Parathyroid adenoma (tissue), 2 donors: ENCODE measurements at regions not wholly inside any gene's neighbourhood (a gene's known extent, or its start where the extent isn't known, plus 50 kb on each side); places are given as distances from the start of the nearest gene placed in this dataset.

ENCODE experiments used
- H2AFZ ChIP-seq: fragments of 300-600 bp; sonication (generic); one replicate; pipeline ENCODE4 v1.7.0; 2017; ENCODE audit warnings: antibody characterized with exemption, mild to moderate bottlenecking
- H3K27ac ChIP-seq: fragments of 300-600 bp; sonication (generic); one replicate; pipeline ENCODE4 v1.7.0; 2017
- H3K27me3 ChIP-seq: fragments of 300-600 bp; sonication (generic); one replicate; pipeline ENCODE4 v1.7.0; 2017; ENCODE audit warnings: low read length; ENCODE audit not compliant: control insufficient read depth, insufficient read depth
- H3K36me3 ChIP-seq: fragments of 300-600 bp; sonication (generic); one replicate; pipeline ENCODE4 v1.7.0; 2017; ENCODE audit warnings: low read length; ENCODE audit not compliant: control insufficient read depth, insufficient read depth
- H3K4me1 ChIP-seq: fragments of 300-600 bp; sonication (generic); one replicate; pipeline ENCODE4 v1.7.0; 2017; ENCODE audit warnings: control low read depth
- H3K4me2 ChIP-seq: fragments of 300-600 bp; sonication (generic); one replicate; pipeline ENCODE4 v1.7.0; 2017; ENCODE audit warnings: low read length
- H3K4me3 ChIP-seq: fragments of 300-600 bp; sonication (generic); one replicate; pipeline ENCODE4 v1.7.0; 2017; ENCODE audit warnings: low read depth, low read length
- H3K79me2 ChIP-seq: fragments of 300-600 bp; sonication (generic); one replicate; pipeline ENCODE4 v1.7.0; 2017; ENCODE audit warnings: control low read depth
- H3K9ac ChIP-seq: fragments of 300-600 bp; sonication (generic); one replicate; pipeline ENCODE4 v1.7.0; 2017; ENCODE audit warnings: mild to moderate bottlenecking
- H3K9me3 ChIP-seq: fragments of 300-600 bp; sonication (generic); one replicate; pipeline ENCODE4 v1.7.0; 2017; ENCODE audit warnings: low read length; ENCODE audit not compliant: control insufficient read depth
- TF ChIP-seq, protein P1 (sequence below): fragments of 300-600 bp; sonication (generic); IDR thresholded peaks from one replicate; pipeline ENCODE4 v1.7.0; 2017; ENCODE audit warnings: antibody characterized with exemption, mild to moderate bottlenecking
- donor health status: primary hyperparathyroidism.

DNA sequence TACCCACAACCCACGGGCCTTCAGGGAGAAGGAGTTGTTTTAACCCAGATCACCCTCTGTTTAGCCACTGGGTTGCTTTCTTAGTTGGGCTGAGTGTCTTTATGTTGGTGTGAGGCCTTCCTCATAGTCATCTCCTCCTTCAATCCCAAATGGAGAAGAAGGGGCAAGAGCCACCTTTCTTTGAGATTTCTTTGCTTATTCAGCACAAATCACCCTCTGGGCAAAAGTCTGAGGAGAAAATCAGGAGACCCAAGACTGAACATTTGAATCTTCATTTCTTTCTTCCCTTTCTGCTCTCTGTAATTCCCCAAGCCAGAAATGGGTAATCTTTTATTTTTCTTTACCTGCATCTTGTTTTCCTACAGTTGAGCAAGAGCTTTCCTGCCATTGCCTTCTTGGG, 329.0 kb downstream of the TLE4 start:
- Histone ChIP-seq H3K9ac (no peak overlapping the region), H3K9me3 (no peaks in the 10 kb centered on the region), H3K4me2 (no peak overlapping the region), H3K79me2 (no peaks in the 10 kb centered on the region), H3K4me3 (no peak overlapping the region), H3K36me3 (no peaks in the 10 kb centered on the region), H3K27ac (no peak overlapping the region), H2AFZ (no peak overlapping the region), H3K4me1 (no peaks in the 10 kb centered on the region), H3K27me3 (no peaks in the 10 kb centered on the region)
- TF ChIP-seq, protein P1, sequence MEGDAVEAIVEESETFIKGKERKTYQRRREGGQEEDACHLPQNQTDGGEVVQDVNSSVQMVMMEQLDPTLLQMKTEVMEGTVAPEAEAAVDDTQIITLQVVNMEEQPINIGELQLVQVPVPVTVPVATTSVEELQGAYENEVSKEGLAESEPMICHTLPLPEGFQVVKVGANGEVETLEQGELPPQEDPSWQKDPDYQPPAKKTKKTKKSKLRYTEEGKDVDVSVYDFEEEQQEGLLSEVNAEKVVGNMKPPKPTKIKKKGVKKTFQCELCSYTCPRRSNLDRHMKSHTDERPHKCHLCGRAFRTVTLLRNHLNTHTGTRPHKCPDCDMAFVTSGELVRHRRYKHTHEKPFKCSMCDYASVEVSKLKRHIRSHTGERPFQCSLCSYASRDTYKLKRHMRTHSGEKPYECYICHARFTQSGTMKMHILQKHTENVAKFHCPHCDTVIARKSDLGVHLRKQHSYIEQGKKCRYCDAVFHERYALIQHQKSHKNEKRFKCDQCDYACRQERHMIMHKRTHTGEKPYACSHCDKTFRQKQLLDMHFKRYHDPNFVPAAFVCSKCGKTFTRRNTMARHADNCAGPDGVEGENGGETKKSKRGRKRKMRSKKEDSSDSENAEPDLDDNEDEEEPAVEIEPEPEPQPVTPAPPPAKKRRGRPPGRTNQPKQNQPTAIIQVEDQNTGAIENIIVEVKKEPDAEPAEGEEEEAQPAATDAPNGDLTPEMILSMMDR: no peak

DNA sequence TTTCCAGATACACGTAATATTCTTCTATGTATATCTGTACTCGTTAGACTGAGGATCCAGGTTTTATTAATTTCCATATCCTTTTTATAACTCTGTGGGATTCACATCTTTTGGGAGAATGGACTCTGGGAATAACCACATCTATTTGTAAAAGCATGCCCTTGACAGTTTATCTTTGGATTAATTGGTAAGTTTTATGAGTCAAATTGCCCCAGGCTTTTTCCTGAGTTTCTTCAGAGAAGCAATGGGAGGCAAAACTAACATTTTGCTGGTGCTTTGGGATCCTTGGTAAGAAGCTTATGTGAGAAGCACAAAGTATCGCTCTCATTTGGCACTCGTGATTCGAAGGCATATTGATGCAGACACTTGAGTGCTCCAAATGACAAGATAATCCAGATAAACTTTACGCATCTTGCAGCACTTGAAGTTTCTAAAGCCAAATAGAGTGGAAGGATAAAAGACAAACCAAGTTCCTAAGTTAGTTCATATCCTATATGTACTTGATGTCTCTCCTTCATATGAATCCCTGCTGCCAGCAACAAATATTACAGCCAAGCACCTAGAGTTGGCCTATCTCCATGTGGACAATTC, 324.7 kb downstream of the TLE4 start:
- no peaks in the 10 kb centered on the region for H3K27me3 ChIP-seq
- no peak overlapping the region for H3K4me3 ChIP-seq
- no peak overlapping the region for H3K27ac ChIP-seq
- no peaks in the 10 kb centered on the region for H3K79me2 ChIP-seq
- no peak overlapping the region for H3K9ac ChIP-seq
- H3K9me3 ChIP-seq: no peaks in the 10 kb centered on the region
- H3K36me3 ChIP-seq: no peaks in the 10 kb centered on the region
- H2AFZ ChIP-seq: no peak overlapping the region
- TF ChIP-seq, protein P1: no peak
- H3K4me2 ChIP-seq: no peak overlapping the region
- no peaks in the 10 kb centered on the region for H3K4me1 ChIP-seq

DNA sequence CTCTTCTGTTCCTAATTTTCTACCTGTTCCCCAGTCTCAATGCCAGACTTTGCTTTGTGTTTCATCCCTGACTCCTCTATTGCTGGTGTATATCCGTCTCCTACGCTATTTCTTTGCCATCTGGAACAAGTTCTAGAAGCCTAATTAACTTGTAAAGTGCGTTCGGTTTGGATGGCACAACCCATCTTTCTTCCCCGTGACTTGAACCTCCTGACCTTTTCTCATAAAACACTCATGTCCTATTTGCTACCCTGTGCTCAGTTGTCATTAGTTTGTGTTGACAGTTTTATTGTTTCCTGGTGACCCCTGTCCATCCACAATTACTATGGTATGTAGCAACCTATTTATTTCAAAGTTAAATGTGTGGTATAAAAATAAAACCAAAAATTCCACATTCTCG, 323.5 kb downstream of the TLE4 start:
- no peaks in the 10 kb centered on the region for H3K27me3 ChIP-seq
- no peaks in the 10 kb centered on the region for H3K9me3 ChIP-seq
- H3K4me3 ChIP-seq: no peak overlapping the region
- no peaks in the 10 kb centered on the region for H3K36me3 ChIP-seq
- no peak overlapping the region for H3K9ac ChIP-seq
- TF ChIP-seq, protein P1: no peak
- H3K4me2 ChIP-seq: no peak overlapping the region
- H3K79me2 ChIP-seq: no peaks in the 10 kb centered on the region
- no peak overlapping the region for H2AFZ ChIP-seq
- H3K4me1 ChIP-seq: no peaks in the 10 kb centered on the region
- H3K27ac ChIP-seq: no peak overlapping the region

DNA sequence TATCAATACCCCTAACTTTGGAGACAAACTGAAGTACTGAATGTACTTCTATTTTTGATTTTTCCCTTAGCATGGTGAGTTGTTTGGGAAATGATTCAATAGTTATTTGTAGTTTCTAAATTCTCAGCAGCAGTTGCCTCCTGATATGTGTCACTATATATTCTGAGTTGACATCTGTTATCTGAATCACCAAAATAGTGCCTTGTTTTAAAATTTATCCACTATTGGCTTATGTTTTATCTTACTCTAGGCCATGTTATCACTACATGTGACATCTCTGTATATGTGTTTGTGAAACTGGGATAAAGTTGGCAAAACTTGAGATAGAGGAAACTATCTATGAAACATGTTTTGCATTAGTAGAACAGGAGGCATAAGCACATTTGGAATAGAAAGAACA, 317.6 kb downstream of the TLE4 start:
- Histone ChIP-seq H3K27me3 (no peaks in the 10 kb centered on the region), H3K27ac (no peak overlapping the region), H3K4me1 (no peaks in the 10 kb centered on the region), H3K4me2 (no peak overlapping the region), H3K36me3 (no peaks in the 10 kb centered on the region), H3K79me2 (no peaks in the 10 kb centered on the region), H3K9ac (no peak overlapping the region), H3K9me3 (no peaks in the 10 kb centered on the region), H2AFZ (no peak overlapping the region), H3K4me3 (no peak overlapping the region)
- TF ChIP-seq, protein P1: no peak

DNA sequence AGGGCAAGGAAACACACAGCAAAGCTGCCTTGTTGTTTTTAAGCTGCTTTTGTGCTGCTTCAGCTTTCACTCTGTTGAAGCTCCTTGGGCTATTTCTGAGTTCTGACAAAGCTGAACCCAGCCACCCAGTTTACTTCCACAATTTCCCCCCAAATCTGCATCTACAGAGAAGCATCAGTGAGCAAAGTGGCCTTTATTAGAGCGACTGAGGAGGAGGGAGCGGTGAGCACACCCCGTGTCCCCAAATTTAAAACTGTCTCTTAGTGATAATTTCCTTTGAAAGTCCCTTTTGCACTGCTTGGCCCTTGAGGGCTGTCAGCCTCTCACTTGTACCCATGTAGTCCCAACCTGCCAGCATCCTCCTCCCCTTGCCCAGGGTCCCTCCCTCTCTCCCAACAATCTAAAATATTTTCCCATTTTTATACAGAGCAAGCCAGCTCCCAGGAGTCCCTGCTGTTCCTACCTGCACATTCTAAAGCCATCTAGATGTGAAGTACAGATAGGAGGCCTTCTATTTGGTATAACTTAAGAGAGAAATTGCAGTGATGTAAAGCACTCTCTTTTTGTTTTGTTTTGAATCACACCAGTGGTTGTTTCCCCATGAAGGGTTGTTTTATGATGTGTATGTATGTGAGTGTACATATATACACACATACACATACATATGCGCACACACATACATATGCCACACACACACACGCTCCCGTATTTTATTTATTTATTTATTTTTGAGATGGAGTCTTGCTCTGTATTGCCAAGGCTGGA, 313.5 kb downstream of the TLE4 start:
- TF ChIP-seq, protein P1: no peak
- no peaks in the 10 kb centered on the region for H3K36me3 ChIP-seq
- no peak overlapping the region for H3K9ac ChIP-seq
- no peaks in the 10 kb centered on the region for H3K27me3 ChIP-seq
- no peaks in the 10 kb centered on the region for H3K4me1 ChIP-seq
- no peaks in the 10 kb centered on the region for H3K79me2 ChIP-seq
- no peaks in the 10 kb centered on the region for H3K9me3 ChIP-seq
- no peak overlapping the region for H2AFZ ChIP-seq
- no peak overlapping the region for H3K27ac ChIP-seq
- no peak overlapping the region for H3K4me2 ChIP-seq
- H3K4me3 ChIP-seq: no peak overlapping the region
